ENCODE measurements at regions not wholly inside any gene's neighbourhood (a gene's known extent, or its start where the extent isn't known, plus 50 kb on each side); places are given as distances from the start of the nearest gene placed in this dataset.

- H3K27ac ChIP-seq (replicated peaks in 1 of 4) = no peak overlapping the region
- 95% methylated on average over 3 of the region's 3 CpGs for WGBS
- TF ChIP-seq CTCF (IDR thresholded peaks at IDR 0.05) (no peak), POLR2A (IDR thresholded peaks at IDR 0.05; ENCODE audit: low read depth) (no peak), POLR2AphosphoS5 (IDR thresholded peaks at IDR 0.05) (no peak), EP300 (IDR thresholded peaks at IDR 0.05) (no peak)
- no peaks in the 10 kb centered on the region for H3K4me1 ChIP-seq
- DNase-seq (ENCODE audit: extremely low spot score) = no peak
- no peaks in the 10 kb centered on the region for H3K27me3 ChIP-seq
- H3K9me3 ChIP-seq = no peaks in the 10 kb centered on the region
- intact Hi-C loops (cut with DNase I) = no loop called here
- H3K36me3 ChIP-seq = no peaks in the 10 kb centered on the region
- H3K4me3 ChIP-seq = no peak overlapping the region
Observed at GRCh38 chr1:186572509-186572908, 107.7 kb downstream of the PTGS2 start.

DNA sequence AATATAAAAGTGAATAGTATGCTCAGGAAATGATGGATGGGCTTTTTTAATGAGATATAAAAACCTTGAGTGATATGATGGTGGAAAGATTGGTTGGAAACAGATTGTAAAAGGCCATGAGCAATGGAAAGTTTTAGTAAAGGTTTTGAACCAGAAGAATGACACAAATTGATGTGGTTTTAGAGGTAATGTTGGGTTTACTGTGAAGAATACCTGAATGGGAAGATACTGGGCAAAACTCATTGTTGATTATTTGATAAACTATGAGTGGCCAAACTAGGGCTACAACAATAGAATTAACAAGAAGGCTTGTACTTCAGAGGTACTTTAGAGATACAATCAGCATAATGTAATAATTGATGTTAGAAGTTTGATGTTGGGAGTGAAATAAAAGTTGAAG is 108.5 kb downstream of the PTGS2 start:
- Histone ChIP-seq H3K4me1 (no peaks in the 10 kb centered on the region), H3K27ac (replicated peaks in 1 of 4) (no peak overlapping the region), H3K9me3 (no peaks in the 10 kb centered on the region), H3K27me3 (no peaks in the 10 kb centered on the region), H3K4me3 (no peak overlapping the region), H3K36me3 (no peaks in the 10 kb centered on the region)
- TF ChIP-seq POLR2AphosphoS5 (IDR thresholded peaks at IDR 0.05) (no peak), EP300 (IDR thresholded peaks at IDR 0.05) (no peak), CTCF (IDR thresholded peaks at IDR 0.05) (no peak), POLR2A (IDR thresholded peaks at IDR 0.05; ENCODE audit: low read depth) (no peak)
- intact Hi-C loops (cut with DNase I) = no loop called here
- no peak for DNase-seq (ENCODE audit: extremely low spot score)

- DNase-seq (ENCODE audit: extremely low spot score) = no peak
- TF ChIP-seq POLR2A (IDR thresholded peaks at IDR 0.05; ENCODE audit: low read depth) (no peak), EP300 (IDR thresholded peaks at IDR 0.05) (no peak), POLR2AphosphoS5 (IDR thresholded peaks at IDR 0.05) (no peak), CTCF (IDR thresholded peaks at IDR 0.05) (no peak)
- intact Hi-C loops (cut with DNase I) = no loop called here
Observed at GRCh38 chr1:186569856-186570255, 108.9 kb upstream of the PDC start.

DNA sequence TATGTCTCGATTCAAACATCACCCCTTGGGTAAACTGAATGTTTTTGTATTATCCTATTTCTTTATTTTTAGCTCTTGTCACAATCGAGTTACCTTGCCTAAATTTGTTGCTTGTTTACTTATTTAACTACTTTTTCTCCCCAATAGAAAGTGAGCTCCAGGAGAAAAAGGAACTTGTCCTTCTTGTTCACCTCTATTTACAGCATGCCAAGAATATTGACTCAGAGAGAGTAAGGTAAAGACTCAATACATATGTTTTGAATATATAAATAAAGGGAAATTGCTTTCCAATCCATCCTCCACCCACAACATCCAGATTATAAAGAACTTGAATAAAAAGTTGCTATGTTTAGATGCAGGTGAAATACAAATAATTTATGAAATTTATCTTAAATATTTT is 107.3 kb upstream of the PDC start:
- Histone ChIP-seq H3K4me3 (no peak overlapping the region), H3K36me3 (no peaks in the 10 kb centered on the region), H3K9me3 (no peaks in the 10 kb centered on the region), H3K27ac (replicated peaks in 1 of 4) (no peak overlapping the region), H3K4me1 (peaks cover 0 to 8% (median 0%) of the 10 kb centered on the region in 4 donors), H3K27me3 (no peaks in the 10 kb centered on the region)
- TF ChIP-seq POLR2A (IDR thresholded peaks at IDR 0.05; ENCODE audit: low read depth) (no peak), EP300 (IDR thresholded peaks at IDR 0.05) (no peak), POLR2AphosphoS5 (IDR thresholded peaks at IDR 0.05) (no peak), CTCF (IDR thresholded peaks at IDR 0.05) (no peak)
- WGBS = 71% methylated on average over 2 of the region's 2 CpGs
- DNase-seq (ENCODE audit: extremely low spot score) = no peak
- intact Hi-C loops (cut with DNase I) = no loop called here

More at GRCh38 chr1:186569856-186570255, 108.9 kb upstream of the PDC start:
- Histone ChIP-seq H3K27me3 (no peaks in the 10 kb centered on the region), H3K4me3 (no peak overlapping the region), H3K27ac (replicated peaks in 1 of 4) (no peak overlapping the region), H3K4me1 (no peaks in the 10 kb centered on the region), H3K36me3 (no peaks in the 10 kb centered on the region), H3K9me3 (no peaks in the 10 kb centered on the region)

GRCh38 chr1:186566140-186566855 is 105.4 kb upstream of the PDC start:
- H3K36me3 ChIP-seq = no peaks in the 10 kb centered on the region
- WGBS = 54% methylated on average over 3 of the region's 3 CpGs
- no peak for DNase-seq (ENCODE audit: extremely low spot score)
- TF ChIP-seq POLR2A (IDR thresholded peaks at IDR 0.05; ENCODE audit: low read depth) (no peak), CTCF (IDR thresholded peaks at IDR 0.05) (no peak), POLR2AphosphoS5 (IDR thresholded peaks at IDR 0.05) (no peak), EP300 (IDR thresholded peaks at IDR 0.05) (no peak)
- peaks cover 0 to 8% (median 0%) of the 10 kb centered on the region in 4 donors for H3K4me1 ChIP-seq
- no peaks in the 10 kb centered on the region for H3K27me3 ChIP-seq
- no peak overlapping the region for H3K27ac ChIP-seq (replicated peaks in 1 of 4)
- no peaks in the 10 kb centered on the region for H3K9me3 ChIP-seq
- intact Hi-C loops (cut with DNase I) = no loop called here
- H3K4me3 ChIP-seq = no peak overlapping the region

Measured in esophagus muscularis mucosa (tissue), 4 donors.